ENCODE measurements at regions not wholly inside any gene's neighbourhood (a gene's known extent, or its start where the extent isn't known, plus 50 kb on each side); places are given as distances from the start of the nearest gene placed in this dataset.

DNA sequence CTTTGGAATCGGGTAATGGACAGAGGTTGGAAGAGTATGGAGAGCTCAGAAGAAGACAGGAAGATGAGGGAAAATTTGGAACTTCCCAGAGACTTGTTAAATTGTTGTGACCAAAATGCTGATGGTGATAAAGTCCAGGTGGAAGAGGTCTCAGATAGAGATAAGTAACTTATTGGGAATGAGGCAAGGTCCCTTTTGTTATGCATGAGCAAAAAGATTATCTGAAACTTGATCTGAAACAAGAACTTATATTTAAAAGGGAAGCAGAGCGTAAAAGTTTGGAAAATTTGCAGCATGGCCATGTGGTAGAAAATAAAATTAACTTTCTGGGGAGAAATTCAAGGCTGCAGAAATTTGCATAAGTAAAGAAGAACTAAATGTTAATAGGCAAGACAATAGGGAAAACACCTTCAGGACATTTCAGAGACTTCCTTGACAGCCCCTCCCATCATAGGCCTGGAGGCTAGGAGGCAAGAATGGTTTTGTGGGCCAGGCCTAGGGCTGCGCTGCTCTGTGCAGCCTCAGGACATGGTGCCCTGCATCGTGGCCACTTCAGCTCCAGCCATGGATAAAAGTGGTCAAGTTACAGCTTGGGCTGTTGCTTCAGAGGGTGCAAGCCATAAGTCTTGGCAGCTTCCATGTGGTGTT is 425.7 kb upstream of the PRICKLE1 start:
- TF ChIP-seq CTCF (IDR thresholded peaks at IDR 0.05; ENCODE audit: insufficient read depth, low read depth, low read length) (no peak), EZH2 (IDR thresholded peaks at IDR 0.05; ENCODE audit: insufficient read depth, low read length) (no peak)
